ENCODE measurements at regions not wholly inside any gene's neighbourhood (a gene's known extent, or its start where the extent isn't known, plus 50 kb on each side); places are given as distances from the start of the nearest gene placed in this dataset.

- TF ChIP-seq CTCF (IDR thresholded peaks at IDR 0.05; ENCODE audit: extremely low read depth in 1 of 2, insufficient read depth in 1 of 2, low read depth in 1 of 2, low read length in 2 of 2) (no peak), POLR2AphosphoS5 (IDR thresholded peaks at IDR 0.05; ENCODE audit: insufficient read depth, low read depth, low read length) (no peak), JUN (IDR thresholded peaks at IDR 0.05; ENCODE audit: borderline replicate concordance, insufficient read depth, insufficient read length, low read depth) (no peak), FOS (IDR thresholded peaks at IDR 0.05; ENCODE audit: borderline replicate concordance, insufficient read depth, low read length) (no peak)
Measured at GRCh38 chr16:5422643-5423496, 325.3 kb upstream of the EEF2KMT start.
